ENCODE measurements at regions not wholly inside any gene's neighbourhood (a gene's known extent, or its start where the extent isn't known, plus 50 kb on each side); places are given as distances from the start of the nearest gene placed in this dataset.
"Not testable (repeated sequence)": the region's sequence is repeated elsewhere in the genome, so short reads cannot be mapped to it uniquely, and the experiment has no call there.

- DNase-seq (ENCODE audit: low read depth) = no peak
These were observed 115.4 kb downstream of the GATA6 start for GRCh38 chr18:22284581-22285360.

DNA sequence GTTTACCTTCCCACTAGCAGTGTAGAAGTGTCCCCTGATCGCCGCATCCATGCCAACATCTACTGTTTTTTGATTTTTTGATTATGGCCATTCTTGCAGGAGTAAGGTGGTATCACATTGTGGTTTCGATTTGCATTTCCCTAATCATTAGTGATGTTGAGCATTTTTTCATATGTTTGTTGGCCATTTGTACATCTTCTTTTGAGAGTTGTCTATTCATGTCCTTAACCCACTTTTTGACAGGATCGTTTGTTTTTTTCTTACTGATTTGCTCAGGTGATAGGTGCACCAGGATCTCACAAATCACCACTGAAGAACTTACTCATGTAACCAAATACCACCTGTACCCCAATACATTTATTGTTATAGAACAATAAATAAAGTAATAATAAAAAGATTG is 114.5 kb downstream of the GATA6 start:
- not testable (repeated sequence) for DNase-seq (ENCODE audit: low read depth)

- DNase-seq (ENCODE audit: low read depth) = peak; percentile 58
These were observed 114.0 kb downstream of the GATA6 start for GRCh38 chr18:22283397-22283796.

GRCh38 chr18:22283116-22283395 is 113.7 kb downstream of the GATA6 start:
- no peak for DNase-seq (ENCODE audit: low read depth)

DNA sequence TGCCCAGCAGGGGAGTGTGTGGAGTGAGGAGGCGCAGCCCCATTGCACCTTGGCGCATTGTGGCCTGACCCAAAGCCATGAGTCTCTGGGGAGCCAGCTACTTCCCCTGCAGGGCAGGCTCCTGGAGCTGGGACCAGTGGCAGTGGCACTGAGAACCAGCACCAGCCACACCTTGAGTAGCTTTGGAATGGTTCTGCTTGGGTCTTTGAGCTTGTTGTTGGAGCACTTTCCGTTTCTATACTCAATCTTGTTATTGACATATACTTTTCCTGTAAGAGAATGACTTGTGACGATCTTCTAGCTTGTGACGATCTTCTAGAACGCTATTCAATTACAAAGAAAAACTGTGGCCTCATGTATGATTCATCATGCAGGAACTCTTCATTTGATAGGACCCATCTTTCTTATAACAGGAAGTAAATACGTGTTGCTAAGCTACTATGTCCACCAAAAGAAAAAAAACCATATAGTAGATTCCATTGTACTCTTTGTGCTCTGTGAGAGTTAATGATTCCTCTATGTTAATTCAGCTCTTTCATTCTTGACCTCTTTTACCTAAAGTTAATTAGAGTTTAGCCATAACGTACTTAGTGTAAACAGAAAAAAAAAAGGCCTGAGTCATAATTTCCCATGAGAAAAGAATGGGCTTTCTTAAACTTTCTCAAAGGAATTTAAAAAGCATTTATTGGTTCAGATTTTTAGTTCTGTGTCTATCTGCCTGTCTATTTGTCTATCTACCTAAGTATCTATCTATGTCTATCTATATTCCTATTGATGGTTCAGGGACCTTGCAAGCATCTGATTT is 113.1 kb downstream of the GATA6 start:
- peak; percentile 92 for DNase-seq (ENCODE audit: low read depth)

DNA sequence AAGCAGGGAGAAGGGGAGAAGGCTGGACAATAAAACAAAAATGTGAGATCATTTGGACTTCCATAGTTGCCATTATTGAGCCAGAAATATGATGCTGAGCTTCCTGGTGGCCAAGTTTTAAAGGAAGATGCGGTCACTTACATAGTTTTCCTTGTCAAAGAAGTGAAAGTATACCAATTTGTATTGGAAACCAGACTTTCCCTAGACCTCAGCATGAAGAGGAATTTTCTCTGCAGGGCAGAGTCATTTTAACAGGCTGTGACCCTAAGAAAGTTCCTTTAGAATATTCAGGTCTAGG is 111.0 kb downstream of the GATA6 start:
- no peak for DNase-seq (ENCODE audit: low read depth)

DNA sequence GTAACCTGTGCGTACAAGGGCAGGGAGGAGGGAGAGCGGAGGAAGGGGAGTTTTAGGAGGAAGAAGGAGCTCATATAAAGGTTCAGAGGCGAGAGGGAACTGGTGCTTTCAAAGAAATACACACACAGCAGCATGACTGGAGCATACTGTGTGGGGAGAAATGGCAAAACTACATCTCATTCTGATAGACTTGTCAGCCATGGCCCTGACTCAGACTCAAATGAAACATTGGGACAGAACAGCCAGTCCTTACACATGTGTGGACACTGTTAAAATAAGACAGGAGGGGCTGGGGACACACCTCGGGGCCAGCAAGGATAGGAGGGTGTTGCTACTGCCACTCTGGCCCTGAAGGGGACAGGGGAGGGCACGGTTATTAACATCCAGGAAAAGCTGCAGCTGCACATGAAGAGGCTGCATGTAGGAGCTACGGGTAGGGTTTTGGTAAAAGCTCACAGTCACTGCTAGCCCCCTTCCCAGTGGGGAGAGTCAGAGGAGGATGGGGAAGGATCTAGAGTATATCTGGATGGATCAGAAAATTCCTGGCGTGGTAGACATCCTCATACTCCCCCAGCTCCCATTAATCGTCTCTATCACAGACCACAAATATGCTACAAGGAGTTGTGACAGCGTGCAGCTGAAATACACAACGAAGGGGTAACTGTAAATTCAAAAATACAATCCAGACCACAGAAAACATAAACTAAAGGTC is 110.5 kb downstream of the GATA6 start:
- peak; percentile 98 for DNase-seq (ENCODE audit: low read depth)

- peak; percentile 47 for DNase-seq (ENCODE audit: low read depth)
These were observed 109.4 kb downstream of the GATA6 start for GRCh38 chr18:22278798-22279197.

DNA sequence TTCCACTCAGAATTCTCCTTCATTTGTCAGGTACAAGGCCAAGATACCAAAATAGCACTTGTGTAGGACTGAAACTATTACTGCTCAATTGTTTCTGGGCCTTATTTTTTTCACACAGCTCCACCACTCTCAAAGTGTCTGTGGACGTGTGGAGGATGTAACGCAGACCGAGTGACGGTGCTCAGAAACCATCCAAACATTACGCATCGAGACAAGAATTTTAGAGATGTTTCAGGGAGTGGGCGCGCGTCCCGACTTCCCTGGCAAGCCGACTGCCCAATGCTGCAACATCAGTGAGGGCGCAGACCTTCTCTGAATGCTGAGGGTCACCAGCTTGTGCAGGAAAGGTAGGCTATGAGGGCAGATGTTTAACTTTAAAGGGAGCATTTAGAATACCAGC is 108.4 kb downstream of the GATA6 start:
- no peak for DNase-seq (ENCODE audit: low read depth)

DNA sequence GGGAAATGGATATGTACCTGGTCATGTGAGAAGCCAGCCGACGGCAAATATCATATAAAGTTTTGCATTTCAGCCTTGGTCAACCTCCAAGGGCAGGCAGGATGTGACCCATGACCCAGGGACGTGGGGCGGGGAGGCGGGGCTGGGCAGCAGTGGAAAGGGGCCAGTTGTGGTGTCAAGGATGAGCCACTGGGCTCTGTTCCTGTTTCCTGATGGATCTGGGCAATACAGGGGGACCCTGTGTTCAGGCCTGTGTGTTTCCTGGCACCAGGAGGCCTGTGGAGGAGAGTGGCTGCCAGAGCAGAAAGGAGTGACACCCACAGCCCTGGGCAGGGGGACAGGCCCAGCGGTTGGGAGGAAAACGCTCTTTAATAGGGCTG is 106.9 kb downstream of the GATA6 start:
- no peak for DNase-seq (ENCODE audit: low read depth)

DNA sequence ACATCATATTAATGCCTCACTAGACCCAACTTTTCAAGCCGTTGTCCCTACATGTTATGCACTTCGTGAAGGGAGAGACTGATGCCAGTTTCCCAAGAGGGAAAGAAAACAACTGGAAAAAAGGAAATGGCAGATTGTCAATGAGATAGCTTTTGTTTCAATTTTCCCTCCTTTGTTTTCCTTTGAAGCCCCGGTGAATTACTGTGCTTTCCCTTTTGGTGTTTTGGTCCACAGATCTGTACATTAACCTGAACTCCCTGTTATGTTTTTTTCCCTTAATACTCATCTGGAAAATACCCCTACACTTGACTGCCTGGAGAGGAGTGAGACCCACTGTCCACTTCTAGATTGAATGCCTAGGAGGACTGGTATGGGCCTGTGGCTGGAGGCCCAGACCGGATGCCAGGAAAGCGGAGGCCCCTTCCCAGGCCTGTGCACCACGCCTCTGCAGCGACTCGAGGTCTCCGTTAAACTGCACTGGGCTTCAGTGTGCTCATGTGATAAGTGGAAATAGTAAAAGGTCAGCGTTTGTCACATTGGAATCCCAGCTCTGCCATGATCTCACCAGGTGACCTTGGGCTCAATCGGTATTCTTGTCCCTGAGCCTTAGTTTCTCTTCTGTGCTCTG is 106.4 kb downstream of the GATA6 start:
- DNase-seq (ENCODE audit: low read depth) = no peak

GRCh38 chr18:22273101-22274039 is 104.0 kb downstream of the GATA6 start:
- no peak for DNase-seq (ENCODE audit: low read depth)

DNA sequence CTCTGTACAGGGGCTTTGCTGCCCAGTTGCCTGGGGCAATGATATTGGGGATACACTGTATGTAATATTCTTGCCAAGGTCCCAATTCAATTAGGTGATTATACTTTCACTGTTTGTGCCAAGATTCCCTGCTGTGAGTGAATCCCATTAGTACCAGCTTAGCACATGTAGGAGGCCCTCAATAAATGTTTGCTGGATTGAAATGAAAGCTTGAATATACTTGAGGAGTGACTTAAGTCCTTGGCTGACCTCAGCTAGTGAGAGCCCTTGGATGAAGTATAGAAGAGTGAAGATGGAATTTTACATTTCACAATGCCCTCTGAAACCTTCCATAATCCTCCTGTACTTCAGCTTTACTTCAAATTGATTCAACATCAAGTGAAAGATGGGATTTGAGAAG is 102.9 kb downstream of the GATA6 start:
- peak; percentile 78 for DNase-seq (ENCODE audit: low read depth)

GRCh38 chr18:22271030-22271429 is 101.6 kb downstream of the GATA6 start:
- DNase-seq (ENCODE audit: low read depth) = no peak

- no peak for DNase-seq (ENCODE audit: low read depth)
These were observed 99.3 kb downstream of the GATA6 start for GRCh38 chr18:22268641-22269128.

DNA sequence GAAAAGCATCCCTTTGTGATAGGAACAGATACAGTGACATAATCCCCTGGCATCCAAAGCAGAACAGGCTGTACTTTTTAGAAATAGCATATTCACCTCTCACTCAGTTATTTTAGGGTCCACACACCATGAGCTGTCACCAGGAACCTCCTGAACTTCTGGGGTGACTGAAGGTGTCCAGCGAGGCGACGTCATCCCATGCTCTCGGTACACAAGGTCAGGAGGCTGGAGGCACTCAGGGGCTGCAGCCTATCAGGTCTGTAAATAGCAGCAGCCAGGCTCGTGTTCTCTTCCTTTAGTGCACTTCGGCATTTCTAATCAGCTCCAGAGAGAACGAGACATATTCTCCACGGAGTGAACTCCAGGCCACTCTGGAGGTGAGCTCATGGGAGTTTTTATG is 98.3 kb downstream of the GATA6 start:
- DNase-seq (ENCODE audit: low read depth) = peak; percentile 34

DNA sequence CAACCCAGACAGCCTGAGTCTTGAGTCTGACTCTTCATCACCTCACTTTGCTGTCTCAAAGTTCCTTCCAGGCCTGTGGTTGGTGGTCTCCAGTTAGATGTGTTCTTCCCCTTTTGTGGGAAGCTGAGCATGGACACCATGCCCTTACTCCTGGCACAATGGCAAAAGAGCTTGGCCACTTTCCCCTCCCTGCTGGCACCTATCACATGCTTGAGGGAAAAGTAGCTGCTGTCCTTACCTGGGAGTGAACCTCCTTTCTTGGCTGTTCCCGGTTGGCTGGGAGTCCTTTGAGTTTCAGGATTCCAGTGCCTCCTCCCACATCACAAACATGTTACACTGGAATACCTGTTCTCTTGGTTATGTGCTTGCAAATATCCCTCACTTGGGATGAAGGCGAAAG is 97.8 kb downstream of the GATA6 start:
- DNase-seq (ENCODE audit: low read depth) = no peak

- DNase-seq (ENCODE audit: low read depth) = no peak
These were observed 96.4 kb downstream of the GATA6 start for GRCh38 chr18:22265838-22266237.

DNA sequence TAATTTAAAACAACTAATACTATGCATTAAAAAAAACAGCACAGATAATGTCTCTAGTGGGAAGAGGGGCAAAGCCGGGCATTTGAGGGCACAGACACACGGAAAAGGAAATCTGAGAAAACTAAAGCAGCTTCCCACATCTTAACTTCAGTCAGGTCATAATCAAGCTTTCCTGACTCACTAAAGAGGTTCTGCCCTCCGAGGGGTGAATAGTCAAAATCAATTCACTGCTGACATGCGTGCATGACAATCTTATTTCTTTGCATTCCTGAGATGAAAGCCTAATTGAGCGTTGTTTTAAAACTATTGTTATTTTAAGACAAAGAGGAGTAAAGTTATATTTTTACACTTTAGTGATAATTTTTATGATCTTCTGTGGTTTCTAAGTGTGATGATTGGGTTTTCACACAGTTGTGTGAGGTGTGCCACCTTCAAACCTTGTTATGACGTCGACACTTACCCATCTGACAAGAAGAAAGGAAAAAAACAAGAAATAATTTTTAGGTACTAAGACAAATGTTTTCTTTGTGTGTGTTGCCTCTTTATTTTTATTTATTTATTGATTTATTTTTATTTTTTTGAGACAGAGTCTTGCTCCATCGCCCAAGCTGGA is 90.9 kb downstream of the GATA6 start:
- no peak for DNase-seq (ENCODE audit: low read depth)

- no peak for DNase-seq (ENCODE audit: low read depth)
These were observed 87.7 kb downstream of the GATA6 start for GRCh38 chr18:22257022-22257543.

GRCh38 chr18:22254088-22254487 is 84.7 kb downstream of the GATA6 start:
- DNase-seq (ENCODE audit: low read depth) = no peak
